H7 (cell line): ENCODE measurements at regions not wholly inside any gene's neighbourhood (a gene's known extent, or its start where the extent isn't known, plus 50 kb on each side); places are given as distances from the start of the nearest gene placed in this dataset.
"Not testable (repeated sequence)": the region's sequence is repeated elsewhere in the genome, so short reads cannot be mapped to it uniquely, and the experiment has no call there.

ENCODE experiments used
- DNase-seq: peaks from one replicate; pipeline ENCODE4 v3.0.0; 2012
- H3K27me3 ChIP-seq: 2 replicates; pipeline ENCODE4 v1.6.0; 2011; ENCODE audit warnings: mild to moderate bottlenecking, low read length; ENCODE audit not compliant: control insufficient read depth, insufficient read depth
- H3K36me3 ChIP-seq: replicated peaks from 2 replicates; pipeline ENCODE4 v1.5.1; 2011; ENCODE audit warnings: low read length; ENCODE audit not compliant: control insufficient read depth, insufficient read depth
- H3K4me3 ChIP-seq: 2 replicates; pipeline ENCODE4 v1.5.1; 2011; ENCODE audit warnings: low read depth, mild to moderate bottlenecking, control low read depth, low read length, moderate library complexity; ENCODE audit not compliant: insufficient read depth

- H3K36me3 ChIP-seq = no peaks in the 10 kb centered on the region
- H3K27me3 ChIP-seq = no peaks in the 10 kb centered on the region
- DNase-seq = no peak
- no peak overlapping the region for H3K4me3 ChIP-seq
Observed at GRCh38 chr12:4139191-4139590, 134.4 kb upstream of the CCND2 start.

DNA sequence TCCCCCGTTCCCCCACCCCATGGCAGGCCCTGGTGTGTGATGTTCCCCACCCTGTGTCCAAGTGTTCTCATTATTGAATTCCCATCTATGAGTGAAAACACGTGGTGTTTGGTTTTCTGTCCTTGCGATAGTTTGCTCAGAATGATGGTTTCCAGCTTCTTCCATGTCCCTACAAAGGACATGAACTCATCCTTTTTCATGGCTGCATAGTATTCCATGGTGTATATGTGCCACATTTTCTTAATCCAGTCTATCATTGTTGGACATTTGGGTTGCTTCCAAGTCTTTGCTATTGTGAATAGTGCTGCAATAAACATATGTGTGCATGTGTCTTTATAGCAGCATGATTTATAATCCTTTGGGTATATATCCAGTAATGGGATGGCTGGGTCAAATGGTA, 135.0 kb upstream of the CCND2 start:
- not testable (repeated sequence) for DNase-seq

GRCh38 chr12:4138051-4138450, 135.5 kb upstream of the CCND2 start:
- Histone ChIP-seq H3K27me3 (no peaks in the 10 kb centered on the region), H3K36me3 (no peaks in the 10 kb centered on the region), H3K4me3 (no peak overlapping the region)
- no peak for DNase-seq

More for the DNA sequence above, 135.0 kb upstream of the CCND2 start:
- not testable (repeated sequence) for H3K4me3 ChIP-seq, H3K36me3 ChIP-seq, H3K27me3 ChIP-seq

DNA sequence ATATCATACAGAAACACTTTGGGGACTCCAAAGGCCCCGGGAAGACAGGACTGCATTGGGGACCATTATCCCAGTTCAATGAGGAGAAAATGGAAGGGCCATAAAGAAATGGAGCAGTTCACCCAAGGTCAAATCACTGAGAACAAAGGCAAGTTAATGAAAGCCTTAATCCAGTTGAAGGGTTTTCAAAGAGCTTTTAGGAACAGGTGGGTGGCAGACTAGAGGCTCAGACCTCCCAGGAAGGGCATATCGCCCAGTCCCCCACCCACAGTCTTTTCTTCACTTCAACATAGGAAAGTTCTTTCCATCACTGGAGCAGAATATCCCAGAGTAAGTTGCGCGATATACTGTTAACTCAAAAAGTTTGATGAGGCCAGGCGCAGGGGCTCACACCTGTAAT, 136.1 kb upstream of the CCND2 start:
- Histone ChIP-seq H3K27me3 (no peaks in the 10 kb centered on the region), H3K4me3 (no peak overlapping the region), H3K36me3 (no peaks in the 10 kb centered on the region)
- no peak for DNase-seq

DNA sequence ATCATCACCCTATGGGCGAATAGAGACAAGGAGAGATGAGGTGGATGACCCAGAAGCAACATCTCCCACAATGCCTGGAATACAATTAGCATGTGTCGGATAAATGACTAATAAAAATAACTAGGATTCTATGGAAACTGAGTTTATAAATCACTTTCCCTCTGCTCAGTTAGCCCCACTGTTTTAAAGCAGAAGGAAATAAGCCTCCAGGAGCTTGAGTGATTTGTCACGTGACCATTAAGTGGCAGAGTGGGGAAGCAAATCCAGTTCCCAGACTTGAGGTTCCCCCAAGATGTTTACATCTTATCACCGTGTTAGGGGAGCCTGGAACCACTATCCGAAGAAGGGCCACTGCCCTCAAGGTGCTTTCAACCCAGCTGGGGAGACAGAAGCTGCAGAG, 136.5 kb upstream of the CCND2 start:
- H3K27me3 ChIP-seq = no peaks in the 10 kb centered on the region
- H3K4me3 ChIP-seq = no peak overlapping the region
- H3K36me3 ChIP-seq = no peaks in the 10 kb centered on the region
- no peak for DNase-seq

- H3K4me3 ChIP-seq = no peak overlapping the region
- no peak for DNase-seq
Observed at GRCh38 chr12:4135919-4136605, 137.5 kb upstream of the CCND2 start.

GRCh38 chr12:4134448-4135263, 138.9 kb upstream of the CCND2 start:
- H3K4me3 ChIP-seq = peak overlapping the region; percentile 15; the same call in 1 of the 2 replicates
- DNase-seq = peak; percentile 84

More at GRCh38 chr12:4135919-4136605, 137.5 kb upstream of the CCND2 start:
- Histone ChIP-seq H3K36me3 (no peaks in the 10 kb centered on the region), H3K27me3 (no peaks in the 10 kb centered on the region)

DNA sequence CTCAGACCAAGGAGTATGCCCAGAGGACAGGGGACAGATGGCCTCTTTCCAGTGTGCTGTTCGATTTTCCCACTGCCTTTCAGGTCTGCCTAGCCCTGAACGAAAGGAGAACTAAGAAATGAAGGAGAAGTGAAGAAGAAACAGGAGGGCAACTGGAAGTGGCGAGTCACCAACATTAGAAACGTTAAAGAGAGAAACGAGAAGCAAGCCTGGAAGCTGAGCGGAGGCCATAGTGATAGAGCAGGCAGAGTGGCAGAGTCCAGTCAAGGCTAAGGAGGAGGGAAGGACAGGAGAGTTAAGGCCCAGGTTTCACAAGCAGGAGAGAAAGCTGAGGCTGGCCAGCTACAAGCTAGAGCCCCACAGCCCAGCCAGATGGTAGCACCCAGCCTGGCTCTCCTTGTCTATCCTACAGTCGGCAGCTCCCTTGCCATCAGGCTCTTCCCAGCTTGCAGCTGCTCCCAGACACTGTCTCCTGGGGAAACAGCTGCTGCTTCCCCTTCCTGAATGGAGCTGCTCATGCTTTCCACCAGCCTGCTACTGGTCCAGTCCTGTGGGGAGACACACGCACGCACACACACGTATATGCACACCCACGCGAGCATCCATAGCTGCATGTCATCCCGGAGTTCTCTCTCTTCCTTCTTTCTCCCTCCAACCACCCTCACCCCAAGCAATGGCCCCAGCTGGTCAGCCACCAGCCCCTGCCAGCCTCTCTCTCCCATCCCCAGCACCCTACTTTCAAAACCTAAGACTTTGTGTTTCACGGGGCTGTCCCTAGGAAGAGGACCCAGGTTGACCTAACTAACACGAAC, 139.7 kb upstream of the CCND2 start:
- no peaks in the 10 kb centered on the region for H3K27me3 ChIP-seq
- no peaks in the 10 kb centered on the region for H3K36me3 ChIP-seq
- DNase-seq = peak; percentile 46
- peak overlapping the region; percentile 13; the same call in 1 of the 2 replicates for H3K4me3 ChIP-seq

More at GRCh38 chr12:4134448-4135263, 138.9 kb upstream of the CCND2 start:
- Histone ChIP-seq H3K27me3 (no peaks in the 10 kb centered on the region), H3K36me3 (no peaks in the 10 kb centered on the region)

DNA sequence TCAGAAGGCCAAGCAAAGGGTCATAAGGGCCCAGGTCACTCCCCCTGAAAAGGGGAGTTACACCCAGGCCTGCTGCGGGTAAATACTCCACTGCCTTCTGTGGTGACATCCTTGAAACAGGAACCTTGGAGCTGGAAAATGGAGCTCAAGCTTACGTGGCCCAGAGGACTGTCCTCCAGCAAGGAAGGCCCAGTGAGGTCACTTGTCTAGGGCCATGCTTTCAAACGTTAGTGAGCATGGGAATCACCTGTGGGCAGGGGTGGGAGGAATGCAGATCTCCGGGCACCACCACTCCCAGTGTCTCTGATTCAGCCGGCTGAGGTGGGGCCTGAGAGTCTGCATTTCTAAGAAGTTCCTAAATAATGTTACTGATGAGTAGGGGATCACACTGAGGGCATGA, 140.5 kb upstream of the CCND2 start:
- Histone ChIP-seq H3K4me3 (no peak overlapping the region), H3K27me3 (no peaks in the 10 kb centered on the region), H3K36me3 (no peaks in the 10 kb centered on the region)
- no peak for DNase-seq

GRCh38 chr12:4121506-4122020, 152.0 kb upstream of the CCND2 start:
- Histone ChIP-seq H3K36me3 (no peaks in the 10 kb centered on the region), H3K4me3 (no peak overlapping the region), H3K27me3 (no peaks in the 10 kb centered on the region)
- DNase-seq = no peak

DNA sequence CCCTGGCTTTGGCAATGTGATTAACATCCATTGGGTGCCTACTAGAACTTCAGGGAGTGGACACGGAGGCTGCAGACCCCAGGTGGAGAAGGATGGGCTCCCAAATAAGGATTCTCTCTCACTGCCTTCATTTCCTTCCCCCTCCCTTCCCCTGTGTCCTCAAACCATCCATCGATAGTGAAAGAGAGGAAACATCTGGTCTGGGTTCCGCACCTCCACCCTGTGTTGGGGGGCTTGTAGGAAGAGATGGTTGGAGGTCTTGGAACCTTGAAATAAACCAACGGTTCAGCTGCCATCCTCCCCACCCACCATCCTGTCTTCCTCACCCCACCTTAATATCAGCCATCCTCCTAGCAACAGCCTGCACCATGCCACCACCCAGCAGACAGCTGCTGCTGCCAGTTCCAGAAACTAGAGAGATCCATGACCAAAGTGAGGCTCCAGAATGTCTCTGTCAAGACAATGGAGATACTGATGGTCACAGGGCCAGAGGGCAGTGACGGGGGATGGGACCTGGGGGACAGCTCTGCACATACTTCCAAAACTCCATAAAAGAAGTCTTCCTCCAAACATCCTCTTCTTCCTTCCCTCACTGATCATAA, 153.1 kb upstream of the CCND2 start:
- no peaks in the 10 kb centered on the region for H3K36me3 ChIP-seq
- H3K4me3 ChIP-seq = no peak overlapping the region
- no peaks in the 10 kb centered on the region for H3K27me3 ChIP-seq
- DNase-seq = no peak

- Histone ChIP-seq H3K4me3 (no peak overlapping the region), H3K36me3 (no peaks in the 10 kb centered on the region), H3K27me3 (no peaks in the 10 kb centered on the region)
- DNase-seq = no peak
Observed at GRCh38 chr12:4119157-4119761, 154.3 kb upstream of the CCND2 start.

DNA sequence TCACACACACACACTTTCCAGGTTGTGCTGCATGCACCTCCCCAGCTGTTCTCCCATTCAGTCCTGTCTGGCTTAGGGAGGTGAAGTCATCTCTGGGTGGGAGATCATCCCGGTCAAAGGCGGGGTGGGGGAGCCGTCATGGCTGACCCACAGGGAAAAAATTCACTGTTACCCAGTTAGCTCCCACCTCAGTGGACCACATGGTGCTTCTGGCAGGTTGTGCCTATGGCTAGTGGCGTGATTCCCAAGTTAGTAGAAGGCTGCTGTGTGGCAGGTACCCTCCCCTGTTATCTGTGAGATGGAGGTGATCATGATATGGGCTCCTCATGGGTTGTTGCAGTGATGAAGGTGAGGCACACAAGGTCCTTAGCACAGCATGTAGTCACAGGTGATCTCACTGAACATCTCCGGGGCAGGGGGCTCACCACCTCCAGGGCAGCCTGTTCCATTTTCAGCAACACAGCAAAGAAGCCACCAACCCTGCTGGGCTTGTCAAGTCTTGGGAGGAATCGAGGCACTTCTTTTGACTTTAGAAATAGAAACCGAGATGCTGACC, 154.9 kb upstream of the CCND2 start:
- H3K27me3 ChIP-seq = no peaks in the 10 kb centered on the region
- no peak overlapping the region for H3K4me3 ChIP-seq
- no peak for DNase-seq
- no peaks in the 10 kb centered on the region for H3K36me3 ChIP-seq
